NCI-H2107 treated with DMSO at 0.1 percent for 48 hours (cell line): ENCODE measurements at regions not wholly inside any gene's neighbourhood (a gene's known extent, or its start where the extent isn't known, plus 50 kb on each side); places are given as distances from the start of the nearest gene placed in this dataset.
"Not testable (repeated sequence)": the region's sequence is repeated elsewhere in the genome, so short reads cannot be mapped to it uniquely, and the experiment has no call there.

Source experiments
- DNase-seq: peaks from one replicate; lab custom pipeline; 2025; ENCODE audit not compliant: unreplicated experiment; lab: John Stamatoyannopoulos, UW

- DNase-seq, result not testable (repeated sequence)
Observed at GRCh38 chr17:54465443-54465842, 435.2 kb upstream of the TOM1L1 start.

- DNase-seq, result no peak
Observed at GRCh38 chr17:54466875-54467274, 433.8 kb upstream of the TOM1L1 start.

GRCh38 chr17:54482843-54483242 lies 417.8 kb upstream of the TOM1L1 start:
- no peak for DNase-seq

GRCh38 chr17:54493691-54494090 lies 407.0 kb upstream of the TOM1L1 start:
- DNase-seq, result no peak

- DNase-seq, result no peak
Observed at GRCh38 chr17:54494721-54495715, 405.6 kb upstream of the TOM1L1 start.

- no peak for DNase-seq
Observed at GRCh38 chr17:54505404-54505803, 395.2 kb upstream of the TOM1L1 start.

- no peak for DNase-seq
Observed at GRCh38 chr17:54518706-54519105, 381.9 kb upstream of the TOM1L1 start.

- no peak for DNase-seq
Observed at GRCh38 chr17:54521137-54521536, 379.5 kb upstream of the TOM1L1 start.

GRCh38 chr17:54524501-54524900 lies 376.2 kb upstream of the TOM1L1 start:
- DNase-seq, result no peak

- DNase-seq, result no peak
Observed at GRCh38 chr17:54527941-54528340, 372.7 kb upstream of the TOM1L1 start.

GRCh38 chr17:54530398-54530797 lies 370.3 kb upstream of the TOM1L1 start:
- no peak for DNase-seq

- no peak for DNase-seq
Observed at GRCh38 chr17:54536306-54536705, 364.3 kb upstream of the TOM1L1 start.

GRCh38 chr17:54537656-54538055 lies 363.0 kb upstream of the TOM1L1 start:
- DNase-seq, result no peak

- no peak for DNase-seq
Observed at GRCh38 chr17:54544249-54544648, 356.4 kb upstream of the TOM1L1 start.

GRCh38 chr17:54559883-54560282 lies 340.8 kb upstream of the TOM1L1 start:
- DNase-seq, result no peak

GRCh38 chr17:54608634-54609155 lies 292.0 kb upstream of the TOM1L1 start:
- no peak for DNase-seq

GRCh38 chr17:54620399-54620978 lies 280.2 kb upstream of the TOM1L1 start:
- no peak for DNase-seq

- DNase-seq, result no peak
Observed at GRCh38 chr17:54623746-54624145, 276.9 kb upstream of the TOM1L1 start.

GRCh38 chr17:54626146-54626703 lies 274.4 kb upstream of the TOM1L1 start:
- no peak for DNase-seq

- not testable (repeated sequence) for DNase-seq
Observed at GRCh38 chr17:54639426-54639825, 261.2 kb upstream of the TOM1L1 start.

- no peak for DNase-seq
Observed at GRCh38 chr17:54662978-54663876, 237.4 kb upstream of the TOM1L1 start.
